Hepatocyte (in vitro differentiated cells): ENCODE measurements at regions not wholly inside any gene's neighbourhood (a gene's known extent, or its start where the extent isn't known, plus 50 kb on each side); places are given as distances from the start of the nearest gene placed in this dataset.

ENCODE experiments used
- EZH2 ChIP-seq: fragments of 200-600 bp; sonication (generic); IDR thresholded peaks from 2 replicates; pipeline ENCODE4 v1.6.1; 2016; ENCODE audit warnings: antibody characterized with exemption, mild to moderate bottlenecking, borderline replicate concordance
- EZH2phosphoT487 ChIP-seq: fragments of 200-600 bp; sonication (generic); IDR thresholded peaks from one replicate; pipeline ENCODE4 v1.6.1; 2018; ENCODE audit warnings: antibody characterized with exemption, mild to moderate bottlenecking, low read depth, moderate library complexity; ENCODE audit not compliant: unreplicated experiment, severe bottlenecking
- TF ChIP-seq, protein P1 (sequence below): fragments of 200-600 bp; sonication (generic); IDR thresholded peaks from 2 replicates; pipeline ENCODE4 v1.5.1; 2016; ENCODE audit warnings: antibody characterized with exemption, mild to moderate bottlenecking; ENCODE audit not compliant: poor library complexity

DNA sequence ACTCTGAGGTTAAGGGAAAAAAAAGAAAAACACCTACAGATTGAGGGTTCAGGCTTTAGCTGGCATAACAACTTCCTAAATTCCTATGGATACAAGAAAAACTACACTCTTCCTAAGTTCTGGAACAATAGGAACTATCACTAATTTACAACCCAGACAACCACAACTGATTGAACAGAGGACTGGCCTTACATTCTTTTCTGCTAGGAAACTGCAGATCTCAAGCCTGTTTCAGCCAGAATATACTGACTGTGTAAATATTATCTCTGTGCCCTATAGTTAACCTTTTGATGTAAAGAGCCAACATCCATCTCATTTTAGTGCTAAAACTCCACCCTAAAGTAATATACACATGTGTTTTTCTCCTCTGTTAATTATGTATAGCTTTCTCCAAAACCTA, 1186.5 kb upstream of the TMPRSS15 start:
- TF ChIP-seq, protein P1, sequence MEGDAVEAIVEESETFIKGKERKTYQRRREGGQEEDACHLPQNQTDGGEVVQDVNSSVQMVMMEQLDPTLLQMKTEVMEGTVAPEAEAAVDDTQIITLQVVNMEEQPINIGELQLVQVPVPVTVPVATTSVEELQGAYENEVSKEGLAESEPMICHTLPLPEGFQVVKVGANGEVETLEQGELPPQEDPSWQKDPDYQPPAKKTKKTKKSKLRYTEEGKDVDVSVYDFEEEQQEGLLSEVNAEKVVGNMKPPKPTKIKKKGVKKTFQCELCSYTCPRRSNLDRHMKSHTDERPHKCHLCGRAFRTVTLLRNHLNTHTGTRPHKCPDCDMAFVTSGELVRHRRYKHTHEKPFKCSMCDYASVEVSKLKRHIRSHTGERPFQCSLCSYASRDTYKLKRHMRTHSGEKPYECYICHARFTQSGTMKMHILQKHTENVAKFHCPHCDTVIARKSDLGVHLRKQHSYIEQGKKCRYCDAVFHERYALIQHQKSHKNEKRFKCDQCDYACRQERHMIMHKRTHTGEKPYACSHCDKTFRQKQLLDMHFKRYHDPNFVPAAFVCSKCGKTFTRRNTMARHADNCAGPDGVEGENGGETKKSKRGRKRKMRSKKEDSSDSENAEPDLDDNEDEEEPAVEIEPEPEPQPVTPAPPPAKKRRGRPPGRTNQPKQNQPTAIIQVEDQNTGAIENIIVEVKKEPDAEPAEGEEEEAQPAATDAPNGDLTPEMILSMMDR, result no peak
- TF ChIP-seq EZH2, result no peak
- no peak for TF ChIP-seq EZH2phosphoT487
